Activated CD4-positive, alpha-beta T cell treated with anti-CD3 and anti-CD28 coated beads, Interleukin-2, amount 50 U/mL, for 24 hours (primary cell): ENCODE measurements at regions not wholly inside any gene's neighbourhood (a gene's known extent, or its start where the extent isn't known, plus 50 kb on each side); places are given as distances from the start of the nearest gene placed in this dataset.

Source experiments
- DNase-seq, 2 donors: peaks; one replicate each; pipeline ENCODE4 v3.0.0-alpha.2; 2020; ENCODE audit warnings: low read depth in 1 of 2, low spot score in 1 of 2

DNA sequence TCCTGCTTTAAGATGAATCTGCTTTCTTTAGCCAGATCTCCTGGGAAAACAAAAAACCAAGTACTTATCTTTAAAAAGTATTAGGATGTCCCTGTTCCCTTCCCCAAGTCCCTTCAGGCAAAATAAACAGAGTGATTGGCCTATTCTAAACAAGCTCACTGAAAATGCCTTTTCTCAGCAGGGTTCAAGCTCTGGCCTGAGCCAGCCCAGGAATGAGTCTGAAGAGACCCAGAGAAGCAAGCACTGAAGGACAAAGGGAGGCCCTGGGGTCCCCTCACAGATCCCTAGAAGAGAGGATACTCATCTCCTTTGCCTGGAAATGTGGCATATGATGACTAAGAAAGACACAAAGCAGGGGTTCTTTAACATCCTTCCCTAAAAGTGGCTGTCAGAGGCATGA lies 66.8 kb upstream of the MAP1B start:
- no peak for DNase-seq

DNA sequence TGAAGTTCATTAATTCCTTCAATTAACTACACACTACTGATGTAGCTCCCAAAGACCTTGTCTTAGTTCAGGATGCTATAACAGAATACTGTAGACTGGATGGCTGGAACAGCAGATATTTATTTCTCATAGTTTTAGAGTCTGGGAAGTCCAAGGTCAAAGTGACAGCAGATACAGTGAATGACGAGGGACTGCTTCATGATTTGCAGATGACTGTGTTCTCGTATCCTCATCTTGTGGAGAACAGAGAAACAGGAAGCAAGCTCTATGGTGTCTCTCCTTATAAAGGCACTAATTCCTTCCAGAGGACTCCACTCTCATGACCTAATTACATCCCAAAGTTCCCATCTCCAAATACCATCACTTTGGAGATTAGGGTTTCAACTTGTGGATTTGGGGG lies 65.6 kb upstream of the MAP1B start:
- DNase-seq, result no peak

- DNase-seq, result no peak
Observed at GRCh38 chr5:72042097-72042496, 65.2 kb upstream of the MAP1B start.

DNA sequence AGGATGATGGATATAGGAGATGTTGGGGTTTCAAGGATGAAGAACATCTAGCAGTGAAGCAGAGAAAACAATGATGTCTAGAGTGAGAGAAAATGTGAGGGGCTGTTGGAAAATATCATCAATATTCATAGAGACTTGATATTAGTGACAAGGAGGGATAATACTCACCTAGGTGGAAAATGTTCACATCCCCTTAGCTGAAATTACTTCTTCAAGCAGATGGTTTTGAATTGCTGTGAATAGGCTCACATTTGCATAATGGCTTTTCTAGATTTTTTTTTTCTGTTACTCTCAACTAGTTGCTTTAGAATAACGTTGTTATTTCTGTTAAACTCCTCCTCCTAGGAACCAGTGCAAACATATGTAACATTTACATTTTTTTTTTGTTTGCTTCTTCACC lies 61.6 kb upstream of the MAP1B start:
- no peak for DNase-seq

GRCh38 chr5:72046106-72046505 lies 61.2 kb upstream of the MAP1B start:
- no peak for DNase-seq

DNA sequence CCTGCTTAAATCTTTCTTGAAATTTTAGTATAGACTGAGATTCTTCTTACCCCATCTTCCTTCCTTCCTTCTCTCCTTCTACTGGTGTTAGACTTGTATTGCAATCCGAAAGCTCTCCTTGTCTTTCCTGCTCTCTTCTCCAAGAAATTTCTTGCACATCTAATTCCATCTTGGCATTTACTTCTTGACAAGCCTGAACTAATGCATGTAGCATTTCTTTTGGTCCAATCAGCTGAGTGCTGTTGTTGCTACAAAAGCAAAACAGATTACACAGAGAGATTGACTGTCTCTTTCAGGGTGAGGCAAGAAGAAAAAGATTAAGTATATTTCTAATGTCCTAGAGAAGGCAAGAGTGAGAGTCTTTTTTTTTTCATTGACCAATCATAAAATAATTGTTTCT lies 51.6 kb upstream of the MAP1B start:
- no peak for DNase-seq
